HG02840 (cell line): ENCODE measurements at regions not wholly inside any gene's neighbourhood (a gene's known extent, or its start where the extent isn't known, plus 50 kb on each side); places are given as distances from the start of the nearest gene placed in this dataset.

Experiments used
- ATAC-seq: cut with Tn5 transposase; IDR thresholded peaks from one replicate; pipeline ENCODE4 v1.9.1; 2021; ENCODE audit warnings: mild to moderate bottlenecking, moderate library complexity, moderate number of reproducible peaks; ENCODE audit not compliant: unreplicated experiment, low FRiP score

GRCh38 chr1:191125950-191126349 lies 648.3 kb upstream of the BRINP3 start:
- no peak for ATAC-seq

- ATAC-seq = no peak
Observed at GRCh38 chr1:191134796-191135195, 657.1 kb upstream of the BRINP3 start.

GRCh38 chr1:191140038-191140437 lies 662.4 kb upstream of the BRINP3 start:
- no peak for ATAC-seq

- ATAC-seq = no peak
Observed at GRCh38 chr1:191142748-191143147, 665.1 kb upstream of the BRINP3 start.

GRCh38 chr1:191145834-191146233 lies 668.2 kb upstream of the BRINP3 start:
- no peak for ATAC-seq

GRCh38 chr1:191151321-191151807 lies 673.7 kb upstream of the BRINP3 start:
- no peak for ATAC-seq

- no peak for ATAC-seq
Observed at GRCh38 chr1:191152776-191153175, 675.1 kb upstream of the BRINP3 start.

- no peak for ATAC-seq
Observed at GRCh38 chr1:191155178-191155577, 677.5 kb upstream of the BRINP3 start.

GRCh38 chr1:191160837-191161236 lies 683.2 kb upstream of the BRINP3 start:
- ATAC-seq = no peak

- no peak for ATAC-seq
Observed at GRCh38 chr1:191162762-191163161, 685.1 kb upstream of the BRINP3 start.

- no peak for ATAC-seq
Observed at GRCh38 chr1:191163621-191164020, 686.0 kb upstream of the BRINP3 start.

GRCh38 chr1:191174298-191174697 lies 696.6 kb upstream of the BRINP3 start:
- ATAC-seq = peak; percentile 97

- no peak for ATAC-seq
Observed at GRCh38 chr1:191176131-191176530, 698.5 kb upstream of the BRINP3 start.

- ATAC-seq = no peak
Observed at GRCh38 chr1:191206513-191207207, 729.0 kb upstream of the BRINP3 start.

- ATAC-seq = no peak
Observed at GRCh38 chr1:191222206-191222605, 744.5 kb upstream of the BRINP3 start.

GRCh38 chr1:191240925-191241324 lies 763.3 kb upstream of the BRINP3 start:
- no peak for ATAC-seq

GRCh38 chr1:191255354-191256054 lies 777.8 kb upstream of the BRINP3 start:
- no peak for ATAC-seq

- ATAC-seq = no peak
Observed at GRCh38 chr1:191256917-191257316, 779.3 kb upstream of the BRINP3 start.

GRCh38 chr1:191260056-191260455 lies 782.4 kb upstream of the BRINP3 start:
- ATAC-seq = no peak

- ATAC-seq = no peak
Observed at GRCh38 chr1:191261111-191261510, 783.4 kb upstream of the BRINP3 start.

- ATAC-seq = no peak
Observed at GRCh38 chr1:191279266-191279800, 801.7 kb upstream of the BRINP3 start.

GRCh38 chr1:191284175-191284574 lies 806.5 kb upstream of the BRINP3 start:
- no peak for ATAC-seq
